ENCODE measurements at regions not wholly inside any gene's neighbourhood (a gene's known extent, or its start where the extent isn't known, plus 50 kb on each side); places are given as distances from the start of the nearest gene placed in this dataset.
"Not testable (repeated sequence)": the region's sequence is repeated elsewhere in the genome, so short reads cannot be mapped to it uniquely, and the experiment has no call there.

DNA sequence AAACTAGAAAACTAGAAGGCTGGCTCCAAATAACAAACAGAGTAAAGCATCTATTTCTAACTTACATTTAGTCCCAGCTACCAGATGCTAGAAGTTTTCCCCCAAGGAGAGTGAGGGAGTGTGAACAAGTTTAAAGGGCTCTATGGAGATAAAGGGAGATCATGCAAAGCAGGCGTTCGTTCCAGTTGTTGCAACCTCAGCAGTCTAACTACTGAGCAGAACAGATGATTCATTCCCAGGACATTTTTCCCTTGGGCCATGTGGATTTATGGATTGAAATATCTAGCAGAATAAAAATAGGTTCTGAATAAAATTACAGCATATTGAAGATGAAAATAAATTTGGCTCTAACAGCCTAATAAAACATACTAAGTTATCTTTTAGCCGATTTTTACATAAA, 154.8 kb upstream of the TTC14 start:
- Histone ChIP-seq H3K36me3 (no peaks in the 10 kb centered on the region), H3K4me3 (no peak overlapping the region), H3K9me3 (peaks cover 0 to 6% (median 0%) of the 10 kb centered on the region in 3 donors), H3K27me3 (no peaks in the 10 kb centered on the region), H3K4me1 (no peaks in the 10 kb centered on the region), H3K27ac (no peak overlapping the region)
- intact Hi-C loops (cut with DNase I; ENCODE audit: low total_unique reads), result no loop called here
- TF ChIP-seq, protein P1, sequence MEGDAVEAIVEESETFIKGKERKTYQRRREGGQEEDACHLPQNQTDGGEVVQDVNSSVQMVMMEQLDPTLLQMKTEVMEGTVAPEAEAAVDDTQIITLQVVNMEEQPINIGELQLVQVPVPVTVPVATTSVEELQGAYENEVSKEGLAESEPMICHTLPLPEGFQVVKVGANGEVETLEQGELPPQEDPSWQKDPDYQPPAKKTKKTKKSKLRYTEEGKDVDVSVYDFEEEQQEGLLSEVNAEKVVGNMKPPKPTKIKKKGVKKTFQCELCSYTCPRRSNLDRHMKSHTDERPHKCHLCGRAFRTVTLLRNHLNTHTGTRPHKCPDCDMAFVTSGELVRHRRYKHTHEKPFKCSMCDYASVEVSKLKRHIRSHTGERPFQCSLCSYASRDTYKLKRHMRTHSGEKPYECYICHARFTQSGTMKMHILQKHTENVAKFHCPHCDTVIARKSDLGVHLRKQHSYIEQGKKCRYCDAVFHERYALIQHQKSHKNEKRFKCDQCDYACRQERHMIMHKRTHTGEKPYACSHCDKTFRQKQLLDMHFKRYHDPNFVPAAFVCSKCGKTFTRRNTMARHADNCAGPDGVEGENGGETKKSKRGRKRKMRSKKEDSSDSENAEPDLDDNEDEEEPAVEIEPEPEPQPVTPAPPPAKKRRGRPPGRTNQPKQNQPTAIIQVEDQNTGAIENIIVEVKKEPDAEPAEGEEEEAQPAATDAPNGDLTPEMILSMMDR (IDR thresholded peaks at IDR 0.05), result no peak
- DNase-seq, result no peak

- H3K36me3 ChIP-seq; H3K9me3 ChIP-seq; DNase-seq; H3K4me3 ChIP-seq; H3K27ac ChIP-seq; H3K4me1 ChIP-seq; H3K27me3 ChIP-seq; intact Hi-C loops (cut with DNase I; ENCODE audit: low total_unique reads): not testable (repeated sequence)
Observed at GRCh38 chr3:180448407-180448806, 153.6 kb upstream of the TTC14 start.

GRCh38 chr3:180457225-180457624, 144.7 kb upstream of the TTC14 start:
- intact Hi-C loops (cut with DNase I; ENCODE audit: low total_unique reads), result no loop called here
- H3K27me3 ChIP-seq, result no peaks in the 10 kb centered on the region
- TF ChIP-seq, protein P1 (IDR thresholded peaks at IDR 0.05), result no peak
- H3K36me3 ChIP-seq, result no peaks in the 10 kb centered on the region
- no peak overlapping the region for H3K27ac ChIP-seq
- no peaks in the 10 kb centered on the region for H3K9me3 ChIP-seq
- H3K4me3 ChIP-seq, result no peak overlapping the region
- H3K4me1 ChIP-seq, result no peaks in the 10 kb centered on the region
- no peak for DNase-seq

DNA sequence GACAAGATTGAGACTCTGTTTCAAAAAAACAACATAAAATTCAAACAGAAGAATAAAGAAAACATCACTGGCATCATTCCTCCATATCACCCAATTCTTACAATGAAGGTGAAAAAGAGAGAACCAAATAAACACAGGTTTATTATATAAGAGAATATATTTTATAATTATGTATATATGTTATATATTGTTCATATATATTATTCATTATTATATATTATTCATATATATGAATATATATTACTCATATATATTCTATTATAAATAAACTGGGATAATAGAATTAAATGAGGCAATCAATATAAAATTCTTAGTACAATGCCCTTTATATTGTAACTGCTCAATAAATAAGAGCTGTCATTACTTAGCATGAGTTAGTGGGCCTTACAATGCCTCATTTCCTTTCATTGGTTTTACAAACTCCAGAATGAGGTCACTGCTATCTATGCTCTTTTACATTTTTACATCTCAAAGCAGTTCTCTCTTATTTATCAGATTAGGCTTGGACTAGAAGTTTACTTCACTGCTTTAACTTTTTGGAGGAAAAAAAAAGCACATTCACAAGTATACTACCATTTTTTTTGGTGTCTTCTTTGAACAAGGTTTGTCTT, 135.5 kb upstream of the TTC14 start:
- TF ChIP-seq, protein P1 (IDR thresholded peaks at IDR 0.05), result no peak
- intact Hi-C loops (cut with DNase I; ENCODE audit: low total_unique reads), result no loop called here
- H3K4me3 ChIP-seq, result no peak overlapping the region

DNA sequence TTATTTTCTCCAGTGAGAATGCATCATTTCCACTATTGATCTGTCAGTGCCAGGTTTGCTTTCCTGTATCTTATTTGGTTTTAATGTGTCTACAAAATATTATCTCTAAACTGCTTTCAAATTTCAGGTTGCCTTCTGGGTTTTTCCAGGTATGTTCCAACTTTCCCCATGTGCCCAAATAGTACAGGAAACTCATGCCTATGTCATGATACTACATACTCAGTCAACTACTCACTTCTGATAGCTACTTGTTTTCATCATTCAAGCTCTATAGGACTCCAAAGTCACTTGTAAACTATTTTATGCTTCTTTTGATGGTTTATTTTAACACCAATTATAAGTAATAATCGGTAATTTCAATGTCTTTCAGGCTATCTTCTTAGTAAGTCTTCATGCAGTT, 134.8 kb upstream of the TTC14 start:
- intact Hi-C loops (cut with DNase I; ENCODE audit: low total_unique reads), result no loop called here
- Histone ChIP-seq H3K27me3 (no peaks in the 10 kb centered on the region), H3K9me3 (no peaks in the 10 kb centered on the region), H3K36me3 (no peaks in the 10 kb centered on the region), H3K4me3 (no peak overlapping the region), H3K27ac (no peak overlapping the region), H3K4me1 (no peaks in the 10 kb centered on the region)
- DNase-seq, result no peak
- TF ChIP-seq, protein P1 (IDR thresholded peaks at IDR 0.05), result no peak

More for the DNA sequence above, 135.5 kb upstream of the TTC14 start:
- Histone ChIP-seq H3K36me3 (no peaks in the 10 kb centered on the region), H3K27me3 (no peaks in the 10 kb centered on the region), H3K27ac (no peak overlapping the region), H3K4me1 (no peaks in the 10 kb centered on the region), H3K9me3 (no peaks in the 10 kb centered on the region)
- DNase-seq, result no peak

DNA sequence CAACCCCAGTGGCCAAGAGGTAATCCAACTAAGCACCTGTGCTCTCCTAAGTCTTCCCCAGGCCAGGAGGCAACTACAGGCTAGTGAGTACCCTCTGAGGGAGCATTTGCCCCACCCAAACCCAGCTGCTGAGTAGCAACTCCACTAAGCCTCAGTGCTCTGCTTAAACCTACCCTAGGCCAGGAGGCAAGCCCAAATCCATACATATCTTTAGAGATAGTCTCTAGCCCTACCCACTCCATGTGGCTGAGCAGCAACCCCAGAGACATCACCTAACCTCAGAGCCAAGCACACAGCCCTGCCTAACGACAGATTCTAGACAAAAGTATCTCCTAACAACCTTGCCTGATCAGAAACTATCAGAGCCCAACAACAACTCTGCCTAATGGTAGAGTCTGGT, 132.8 kb upstream of the TTC14 start:
- intact Hi-C loops (cut with DNase I; ENCODE audit: low total_unique reads), result no loop called here
- Histone ChIP-seq H3K4me3 (no peak overlapping the region), H3K27me3 (no peaks in the 10 kb centered on the region), H3K4me1 (no peaks in the 10 kb centered on the region), H3K9me3 (no peaks in the 10 kb centered on the region), H3K36me3 (no peaks in the 10 kb centered on the region), H3K27ac (no peak overlapping the region)
- DNase-seq, result no peak
- TF ChIP-seq, protein P1 (IDR thresholded peaks at IDR 0.05), result no peak

Measured in tibial artery (tissue), 4 donors.